ENCODE measurements at regions not wholly inside any gene's neighbourhood (a gene's known extent, or its start where the extent isn't known, plus 50 kb on each side); places are given as distances from the start of the nearest gene placed in this dataset.

GRCh38 chr2:128737546-128737826, 418.8 kb upstream of the HS6ST1 start:
- Mint-ChIP-seq H3K4me1 (ENCODE audit: low read depth) (peaks cover 5% of the 10 kb centered on the region), H3K4me3 (no peak overlapping the region), H3K36me3 (ENCODE audit: low read depth) (no peaks in the 10 kb centered on the region), H3K9me3 (no peaks in the 10 kb centered on the region), H3K27me3 (ENCODE audit: low read depth) (peaks cover 20% of the 10 kb centered on the region), H3K27ac (no peak overlapping the region)
- intact Hi-C loops (cut with micrococcal nuclease) = loop anchor here (5.0 to 10.0 kb wide), 4 partner anchors 203 to 1185 kb away; no protein-coding TSS in a partner anchor
- DNase-seq = no peak
- CTCF ChIA-PET = no interaction called here

- Mint-ChIP-seq H3K4me1 (ENCODE audit: low read depth) (peaks cover 5% of the 10 kb centered on the region), H3K9me3 (no peaks in the 10 kb centered on the region), H3K27me3 (ENCODE audit: low read depth) (peaks cover 21% of the 10 kb centered on the region), H3K27ac (no peak overlapping the region), H3K36me3 (ENCODE audit: low read depth) (no peaks in the 10 kb centered on the region), H3K4me3 (no peak overlapping the region)
- CTCF ChIA-PET = no interaction called here
- intact Hi-C loops (cut with micrococcal nuclease) = loop anchor here (5.0 to 10.0 kb wide), 4 partner anchors 204 to 1184 kb away; no protein-coding TSS in a partner anchor
- no peak for DNase-seq
Observed at GRCh38 chr2:128738446-128739110, 419.9 kb upstream of the HS6ST1 start.

- Mint-ChIP-seq H3K9me3 (no peaks in the 10 kb centered on the region), H3K4me3 (no peak overlapping the region), H3K27ac (no peak overlapping the region), H3K36me3 (ENCODE audit: low read depth) (no peaks in the 10 kb centered on the region), H3K4me1 (ENCODE audit: low read depth) (no peaks in the 10 kb centered on the region), H3K27me3 (ENCODE audit: low read depth) (peaks cover 6% of the 10 kb centered on the region)
- CTCF ChIA-PET = no interaction called here
- intact Hi-C loops (cut with micrococcal nuclease) = no loop called here
- DNase-seq = no peak
Observed at GRCh38 chr2:128742467-128742866, 423.8 kb upstream of the HS6ST1 start.

- intact Hi-C loops (cut with micrococcal nuclease) = no loop called here
- H3K36me3 Mint-ChIP-seq (ENCODE audit: low read depth) = no peaks in the 10 kb centered on the region
Observed at GRCh38 chr2:128745946-128746345, 427.3 kb upstream of the HS6ST1 start.

GRCh38 chr2:128746356-128746755, 427.7 kb upstream of the HS6ST1 start:
- Mint-ChIP-seq H3K9me3 (no peaks in the 10 kb centered on the region), H3K4me1 (ENCODE audit: low read depth) (no peaks in the 10 kb centered on the region), H3K36me3 (ENCODE audit: low read depth) (no peaks in the 10 kb centered on the region), H3K27me3 (ENCODE audit: low read depth) (peaks cover 6% of the 10 kb centered on the region), H3K4me3 (no peak overlapping the region), H3K27ac (no peak overlapping the region)
- DNase-seq = no peak
- CTCF ChIA-PET = no interaction called here
- intact Hi-C loops (cut with micrococcal nuclease) = no loop called here

More at GRCh38 chr2:128745946-128746345, 427.3 kb upstream of the HS6ST1 start:
- Mint-ChIP-seq H3K27me3 (ENCODE audit: low read depth) (peaks cover 6% of the 10 kb centered on the region), H3K4me1 (ENCODE audit: low read depth) (no peaks in the 10 kb centered on the region), H3K9me3 (no peaks in the 10 kb centered on the region), H3K27ac (no peak overlapping the region), H3K4me3 (no peak overlapping the region)
- CTCF ChIA-PET = no interaction called here
- DNase-seq = no peak

GRCh38 chr2:128748336-128748735, 429.7 kb upstream of the HS6ST1 start:
- H3K4me1 Mint-ChIP-seq (ENCODE audit: low read depth) = no peaks in the 10 kb centered on the region
- H3K9me3 Mint-ChIP-seq = no peaks in the 10 kb centered on the region
- no peaks in the 10 kb centered on the region for H3K36me3 Mint-ChIP-seq (ENCODE audit: low read depth)
- H3K27me3 Mint-ChIP-seq (ENCODE audit: low read depth) = peaks cover 15% of the 10 kb centered on the region
- H3K27ac Mint-ChIP-seq = no peak overlapping the region
- CTCF ChIA-PET = no interaction called here
- no peak overlapping the region for H3K4me3 Mint-ChIP-seq
- no peak for DNase-seq
- intact Hi-C loops (cut with micrococcal nuclease) = no loop called here

GRCh38 chr2:128748835-128749605, 430.4 kb upstream of the HS6ST1 start:
- no peak overlapping the region for H3K27ac Mint-ChIP-seq
- no peaks in the 10 kb centered on the region for H3K36me3 Mint-ChIP-seq (ENCODE audit: low read depth)
- H3K4me1 Mint-ChIP-seq (ENCODE audit: low read depth) = peaks cover 2% of the 10 kb centered on the region
- no peak overlapping the region for H3K4me3 Mint-ChIP-seq
- DNase-seq = no peak
- intact Hi-C loops (cut with micrococcal nuclease) = no loop called here
- H3K9me3 Mint-ChIP-seq = no peaks in the 10 kb centered on the region
- peaks cover 14% of the 10 kb centered on the region for H3K27me3 Mint-ChIP-seq (ENCODE audit: low read depth)
- CTCF ChIA-PET = no interaction called here

GRCh38 chr2:128750328-128751165, 431.9 kb upstream of the HS6ST1 start:
- Mint-ChIP-seq H3K4me1 (ENCODE audit: low read depth) (peaks cover 2% of the 10 kb centered on the region), H3K9me3 (no peaks in the 10 kb centered on the region), H3K36me3 (ENCODE audit: low read depth) (no peaks in the 10 kb centered on the region), H3K27me3 (ENCODE audit: low read depth) (peaks cover 20% of the 10 kb centered on the region), H3K27ac (no peak overlapping the region), H3K4me3 (no peak overlapping the region)
- intact Hi-C loops (cut with micrococcal nuclease) = no loop called here
- no peak for DNase-seq
- CTCF ChIA-PET = no interaction called here

GRCh38 chr2:128751746-128752145, 433.1 kb upstream of the HS6ST1 start:
- H3K27ac Mint-ChIP-seq = no peak overlapping the region

GRCh38 chr2:128752691-128753263, 434.1 kb upstream of the HS6ST1 start:
- H3K4me3 Mint-ChIP-seq = no peak overlapping the region
- peaks cover 22% of the 10 kb centered on the region for H3K27me3 Mint-ChIP-seq (ENCODE audit: low read depth)
- intact Hi-C loops (cut with micrococcal nuclease) = no loop called here

More at GRCh38 chr2:128751746-128752145, 433.1 kb upstream of the HS6ST1 start:
- Mint-ChIP-seq H3K4me1 (ENCODE audit: low read depth) (peaks cover 2% of the 10 kb centered on the region), H3K27me3 (ENCODE audit: low read depth) (peaks cover 22% of the 10 kb centered on the region), H3K36me3 (ENCODE audit: low read depth) (no peaks in the 10 kb centered on the region), H3K9me3 (no peaks in the 10 kb centered on the region), H3K4me3 (no peak overlapping the region)
- DNase-seq = no peak
- intact Hi-C loops (cut with micrococcal nuclease) = no loop called here
- CTCF ChIA-PET = no interaction called here

GRCh38 chr2:128753321-128753720, 434.7 kb upstream of the HS6ST1 start:
- intact Hi-C loops (cut with micrococcal nuclease) = no loop called here
- H3K4me3 Mint-ChIP-seq = no peak overlapping the region
- H3K9me3 Mint-ChIP-seq = no peaks in the 10 kb centered on the region
- peaks cover 22% of the 10 kb centered on the region for H3K27me3 Mint-ChIP-seq (ENCODE audit: low read depth)
- no peaks in the 10 kb centered on the region for H3K36me3 Mint-ChIP-seq (ENCODE audit: low read depth)
- no peak for DNase-seq
- H3K27ac Mint-ChIP-seq = no peak overlapping the region
- peaks cover 2% of the 10 kb centered on the region for H3K4me1 Mint-ChIP-seq (ENCODE audit: low read depth)
- CTCF ChIA-PET = interaction anchor here (0.7 kb wide), 1 partner anchor 1132 kb away, joined by 3 read pairs; no protein-coding TSS in a partner anchor

More at GRCh38 chr2:128752691-128753263, 434.1 kb upstream of the HS6ST1 start:
- Mint-ChIP-seq H3K4me1 (ENCODE audit: low read depth) (peaks cover 2% of the 10 kb centered on the region), H3K27ac (no peak overlapping the region), H3K36me3 (ENCODE audit: low read depth) (no peaks in the 10 kb centered on the region), H3K9me3 (no peaks in the 10 kb centered on the region)
- CTCF ChIA-PET = no interaction called here
- no peak for DNase-seq

GRCh38 chr2:128753800-128754199, 435.1 kb upstream of the HS6ST1 start:
- H3K36me3 Mint-ChIP-seq (ENCODE audit: low read depth) = no peaks in the 10 kb centered on the region
- no peak overlapping the region for H3K4me3 Mint-ChIP-seq
- H3K27ac Mint-ChIP-seq = no peak overlapping the region
- no peak for DNase-seq
- peaks cover 22% of the 10 kb centered on the region for H3K27me3 Mint-ChIP-seq (ENCODE audit: low read depth)
- peaks cover 2% of the 10 kb centered on the region for H3K4me1 Mint-ChIP-seq (ENCODE audit: low read depth)
- no peaks in the 10 kb centered on the region for H3K9me3 Mint-ChIP-seq
- CTCF ChIA-PET = interaction anchor here (0.7 kb wide), 1 partner anchor 1132 kb away, joined by 3 read pairs; no protein-coding TSS in a partner anchor
- intact Hi-C loops (cut with micrococcal nuclease) = loop anchor here (2.0 kb wide), 1 partner anchor 431 kb away; no protein-coding TSS in a partner anchor

Data from activated naive CD4-positive, alpha-beta T cell treated with anti-CD3 and anti-CD28 coated beads for 36 hours (primary cell).